ENCODE measurements at regions not wholly inside any gene's neighbourhood (a gene's known extent, or its start where the extent isn't known, plus 50 kb on each side); places are given as distances from the start of the nearest gene placed in this dataset.

GRCh38 chr22:19635644-19636043 lies 78.7 kb upstream of the SEPTIN5 start:
- Mint-ChIP-seq H3K36me3 (ENCODE audit: low read depth) (no peaks in the 10 kb centered on the region), H3K27ac (no peak overlapping the region), H3K27me3 (ENCODE audit: low read depth, poor library complexity) (peaks cover 37% of the 10 kb centered on the region), H3K4me3 (no peak overlapping the region), H3K4me1 (peaks cover 7% of the 10 kb centered on the region), H3K9me3 (no peaks in the 10 kb centered on the region)
- no peak for TF ChIP-seq CTCF (IDR thresholded peaks at IDR 0.05)
- no peak for DNase-seq

- Mint-ChIP-seq H3K9me3 (no peaks in the 10 kb centered on the region), H3K4me1 (peaks cover 12% of the 10 kb centered on the region), H3K27ac (peak overlapping the region; percentile 26), H3K36me3 (ENCODE audit: low read depth) (no peaks in the 10 kb centered on the region), H3K4me3 (no peak overlapping the region), H3K27me3 (ENCODE audit: low read depth, poor library complexity) (peaks cover 41% of the 10 kb centered on the region)
- DNase-seq = no peak
- no peak for TF ChIP-seq CTCF (IDR thresholded peaks at IDR 0.05)
Observed at GRCh38 chr22:19636696-19637407, 77.5 kb upstream of the SEPTIN5 start.

- no peak for TF ChIP-seq CTCF (IDR thresholded peaks at IDR 0.05)
- peaks cover 12% of the 10 kb centered on the region for H3K4me1 Mint-ChIP-seq
- peaks cover 34% of the 10 kb centered on the region for H3K27me3 Mint-ChIP-seq (ENCODE audit: low read depth, poor library complexity)
- no peaks in the 10 kb centered on the region for H3K9me3 Mint-ChIP-seq
- peak overlapping the region; percentile 26 for H3K27ac Mint-ChIP-seq
- H3K36me3 Mint-ChIP-seq (ENCODE audit: low read depth) = no peaks in the 10 kb centered on the region
- H3K4me3 Mint-ChIP-seq = no peak overlapping the region
- DNase-seq = no peak
Observed at GRCh38 chr22:19637408-19638281, 76.7 kb upstream of the SEPTIN5 start.

GRCh38 chr22:19638282-19639015 lies 75.9 kb upstream of the SEPTIN5 start:
- Mint-ChIP-seq H3K36me3 (ENCODE audit: low read depth) (no peaks in the 10 kb centered on the region), H3K4me3 (no peak overlapping the region), H3K4me1 (peaks cover 12% of the 10 kb centered on the region), H3K9me3 (no peaks in the 10 kb centered on the region), H3K27ac (no peak overlapping the region), H3K27me3 (ENCODE audit: low read depth, poor library complexity) (peaks cover 37% of the 10 kb centered on the region)
- no peak for DNase-seq
- no peak for TF ChIP-seq CTCF (IDR thresholded peaks at IDR 0.05)

GRCh38 chr22:19639610-19640135 lies 74.6 kb upstream of the SEPTIN5 start:
- no peak for TF ChIP-seq CTCF (IDR thresholded peaks at IDR 0.05)
- H3K4me1 Mint-ChIP-seq = peaks cover 5% of the 10 kb centered on the region
- H3K9me3 Mint-ChIP-seq = no peaks in the 10 kb centered on the region
- H3K27me3 Mint-ChIP-seq (ENCODE audit: low read depth, poor library complexity) = peaks cover 48% of the 10 kb centered on the region
- no peak overlapping the region for H3K4me3 Mint-ChIP-seq
- no peaks in the 10 kb centered on the region for H3K36me3 Mint-ChIP-seq (ENCODE audit: low read depth)
- no peak for DNase-seq
- H3K27ac Mint-ChIP-seq = no peak overlapping the region

All from nephron progenitor cell (in vitro differentiated cells).